ENCODE measurements at regions not wholly inside any gene's neighbourhood (a gene's known extent, or its start where the extent isn't known, plus 50 kb on each side); places are given as distances from the start of the nearest gene placed in this dataset.

- Histone ChIP-seq H2AFZ (ENCODE audit: control insufficient read depth, low read depth, low read length) (no peak overlapping the region), H3K4me3 (no peak overlapping the region), H4K20me1 (ENCODE audit: control insufficient read depth, insufficient read depth) (no peaks in the 10 kb centered on the region), H3K9me3 (replicated peaks; ENCODE audit: control insufficient read depth, insufficient read depth, low read length) (no peaks in the 10 kb centered on the region; the same call in 2 of the 3 replicates), H3K4me1 (ENCODE audit: control insufficient read depth, insufficient read depth, low read length) (no peaks in the 10 kb centered on the region), H3K4me2 (ENCODE audit: control insufficient read depth, insufficient read depth) (no peak overlapping the region), H3K27me3 (replicated peaks in 1 of 2; ENCODE audit: control insufficient read depth in 2 of 2, insufficient read depth in 2 of 2, low read length in 1 of 2) (no peaks in the 10 kb centered on the region; a peak in 2 of 4 replicates), H3K27ac (ENCODE audit: control insufficient read depth, insufficient read depth) (no peak overlapping the region), H3K9ac (ENCODE audit: control insufficient read depth, insufficient read depth, low read length) (no peak overlapping the region), H3K79me2 (ENCODE audit: control insufficient read depth, insufficient read depth, low read length) (no peaks in the 10 kb centered on the region), H3K36me3 (ENCODE audit: control insufficient read depth in 2 of 2, insufficient read depth in 2 of 2, low read length in 1 of 2) (no peaks in the 10 kb centered on the region)
- no peak for DNase-seq (ENCODE audit: low read depth, low spot score)
- POLR2A ChIA-PET: no interaction called here
- peak; percentile 37 for ATAC-seq
- in situ Hi-C loops (cut with MboI): no loop called here
- no peak for FAIRE-seq
- WGBS (ENCODE audit: insufficient coverage, insufficient replicate concordance, low lambda C conversion rate, missing lambda C conversion rate): 76% methylated on average over 8 of the region's 8 CpGs
- RAD21 ChIA-PET (ENCODE audit: unreplicated experiment): interaction anchor here (0.8 to 2.6 kb wide), 11 partner anchors 14 to 836 kb away, joined by 3 to 25 read pairs (median 4); no protein-coding TSS in a partner anchor
- intact Hi-C loops (cut with micrococcal nuclease; ENCODE audit: unreplicated experiment): loop anchor here (2.0 to 10.0 kb wide), 5 partner anchors 85 to 835 kb away; no protein-coding TSS in a partner anchor
- SMC1A ChIA-PET (ENCODE audit: uncharacterized antibody, unreplicated experiment): interaction anchor here (0.6 to 5.2 kb wide), 17 partner anchors 33 to 835 kb away, joined by 3 to 40 read pairs (median 3); no protein-coding TSS in a partner anchor
- CTCF ChIA-PET: interaction anchor here (0.6 to 4.2 kb wide), 30 partner anchors 9 to 1857 kb away, joined by 3 to 79 read pairs (median 5); no protein-coding TSS in a partner anchor
- TF ChIP-seq JUND (IDR thresholded peaks at IDR 0.05; ENCODE audit: low read depth, low read length) (no peak), EP300 (IDR thresholded peaks at IDR 0.05; ENCODE audit: borderline replicate concordance in 1 of 2, control insufficient read depth in 1 of 2, low read depth in 2 of 2, low read length in 2 of 2) (no peak), ZNF217 (IDR thresholded peaks at IDR 0.05) (no peak)
- BruUV-seq (replicated peaks): no TSS peak
Measured at GRCh38 chr13:39941911-39942551, 286.6 kb downstream of the COG6 start.

GRCh38 chr13:39942552-39943273 lies 287.3 kb downstream of the COG6 start:
- RAD21 ChIA-PET (ENCODE audit: unreplicated experiment): interaction anchor here (0.8 to 2.6 kb wide), 11 partner anchors 13 to 835 kb away, joined by 3 to 25 read pairs (median 4); no protein-coding TSS in a partner anchor
- Histone ChIP-seq H3K4me3 (no peak overlapping the region), H3K9me3 (replicated peaks; ENCODE audit: control insufficient read depth, insufficient read depth, low read length) (no peaks in the 10 kb centered on the region; the same call in 2 of the 3 replicates), H3K27ac (ENCODE audit: control insufficient read depth, insufficient read depth) (no peak overlapping the region), H3K4me2 (ENCODE audit: control insufficient read depth, insufficient read depth) (no peak overlapping the region), H4K20me1 (ENCODE audit: control insufficient read depth, insufficient read depth) (no peaks in the 10 kb centered on the region), H3K4me1 (ENCODE audit: control insufficient read depth, insufficient read depth, low read length) (no peaks in the 10 kb centered on the region), H3K27me3 (replicated peaks in 1 of 2; ENCODE audit: control insufficient read depth in 2 of 2, insufficient read depth in 2 of 2, low read length in 1 of 2) (no peaks in the 10 kb centered on the region; a peak in 2 of 4 replicates), H3K36me3 (ENCODE audit: control insufficient read depth in 2 of 2, insufficient read depth in 2 of 2, low read length in 1 of 2) (no peaks in the 10 kb centered on the region), H2AFZ (ENCODE audit: control insufficient read depth, low read depth, low read length) (no peak overlapping the region), H3K79me2 (ENCODE audit: control insufficient read depth, insufficient read depth, low read length) (no peaks in the 10 kb centered on the region), H3K9ac (ENCODE audit: control insufficient read depth, insufficient read depth, low read length) (no peak overlapping the region)
- CTCF ChIA-PET: interaction anchor here (0.6 to 4.2 kb wide), 38 partner anchors 9 to 1858 kb away, joined by 3 to 79 read pairs (median 4); no protein-coding TSS in a partner anchor
- intact Hi-C loops (cut with micrococcal nuclease; ENCODE audit: unreplicated experiment) (loop anchor here (2.0 to 10.0 kb wide), 5 partner anchors 84 to 835 kb away; no protein-coding TSS in a partner anchor), in situ Hi-C loops (cut with MboI) (no loop called here)
- SMC1A ChIA-PET (ENCODE audit: uncharacterized antibody, unreplicated experiment): interaction anchor here (0.5 to 5.2 kb wide), 21 partner anchors 24 to 910 kb away, joined by 3 to 40 read pairs (median 3); no protein-coding TSS in a partner anchor
- ATAC-seq: peak; percentile 100
- BruUV-seq (replicated peaks): no TSS peak
- POLR2A ChIA-PET: no interaction called here
- DNase-seq (ENCODE audit: low read depth, low spot score): peak; percentile 50
- FAIRE-seq: peak; percentile 41
- WGBS (ENCODE audit: insufficient coverage, insufficient replicate concordance, low lambda C conversion rate, missing lambda C conversion rate): 25% methylated on average over 12 of the region's 12 CpGs
- TF ChIP-seq ATF3 (IDR thresholded peaks at IDR 0.05; ENCODE audit: borderline replicate concordance, extremely low read depth, low read depth, low read length): peak; percentile 46; the same call in 1 of the 2 replicates
- TF ChIP-seq CTCF (IDR thresholded peaks at IDR 0.05 in 2 of 3, conservative IDR thresholded peaks at IDR 0.05 in 1 of 3; ENCODE audit: control insufficient read depth in 2 of 3, extremely low read depth in 1 of 3, insufficient read depth in 1 of 3, low read depth in 3 of 3, low read length in 3 of 3): peak; percentile 100; a peak in 5 of 6 replicates
- TF ChIP-seq WRNIP1 (IDR thresholded peaks at IDR 0.05; ENCODE audit: borderline replicate concordance, low read depth, low read length): no peak
- 0 out of 2 replicates have a peak, but pooled peaks have one; percentile 21 for TF ChIP-seq TCF12 (IDR thresholded peaks at IDR 0.05; ENCODE audit: low read depth, low read length)
- no peak for TF ChIP-seq CREB1 (IDR thresholded peaks at IDR 0.05; ENCODE audit: low read depth)
- peak; percentile 67; the same call in 1 of the 2 replicates for TF ChIP-seq FOXM1 (IDR thresholded peaks at IDR 0.05; ENCODE audit: low read depth, low read length)
- TF ChIP-seq YY1 (IDR thresholded peaks at IDR 0.05; ENCODE audit: low read depth, low read length): peak; percentile 71; the same call in 1 of the 2 replicates
- no peak for TF ChIP-seq MYB (IDR thresholded peaks at IDR 0.05; ENCODE audit: borderline replicate concordance, low read depth, low read length)
- 0 out of 2 replicates have a peak, but pooled peaks have one; percentile 35 for TF ChIP-seq LARP7 (IDR thresholded peaks at IDR 0.05)
